Right forelimb (tissue), 1 donor: ENCODE measurements at regions not wholly inside any gene's neighbourhood (a gene's known extent, or its start where the extent isn't known, plus 50 kb on each side); places are given as distances from the start of the nearest gene placed in this dataset.

ENCODE experiments used
- DNase-seq: peaks from one replicate; pipeline ENCODE4 v3.0.0-alpha.2; 2018

DNA sequence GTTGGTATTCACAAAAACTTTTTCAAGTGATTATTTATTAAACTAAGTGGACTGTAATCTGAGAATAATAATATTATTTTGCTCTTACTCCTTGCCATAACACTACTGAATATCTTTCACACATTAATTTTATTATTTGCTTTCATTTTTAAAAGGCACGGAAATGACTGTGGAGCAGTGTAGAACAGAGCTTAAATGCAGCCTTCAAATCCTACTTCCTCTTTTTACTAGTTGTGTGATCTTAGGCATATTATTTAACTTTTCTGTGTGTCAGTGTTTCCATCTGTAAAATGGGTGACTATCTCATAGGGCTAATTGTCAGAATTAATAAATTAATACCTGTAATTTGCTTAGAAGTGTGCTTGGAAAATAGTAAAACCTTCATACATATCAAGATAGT, 55.5 kb upstream of the SLC8A1 start:
- DNase-seq, result no peak

DNA sequence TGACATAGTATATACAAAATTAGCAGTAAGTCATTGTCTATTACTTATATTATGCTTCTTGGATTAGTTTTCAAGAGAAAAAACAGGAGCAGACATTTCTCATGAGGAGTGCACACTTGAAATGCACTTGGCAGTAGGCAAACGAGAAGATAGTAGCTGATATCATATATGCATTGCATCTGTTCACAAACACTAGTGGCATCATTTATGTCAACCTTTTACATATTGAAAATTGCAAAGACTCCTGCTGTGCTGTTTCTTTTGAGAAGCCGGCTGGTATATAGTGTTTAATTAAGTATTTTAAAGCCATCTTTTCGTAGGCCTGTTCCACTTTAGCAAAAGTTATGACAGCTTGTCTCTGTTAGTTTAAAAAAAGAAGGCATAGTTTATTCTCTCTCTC, 58.4 kb upstream of the SLC8A1 start:
- no peak for DNase-seq

DNA sequence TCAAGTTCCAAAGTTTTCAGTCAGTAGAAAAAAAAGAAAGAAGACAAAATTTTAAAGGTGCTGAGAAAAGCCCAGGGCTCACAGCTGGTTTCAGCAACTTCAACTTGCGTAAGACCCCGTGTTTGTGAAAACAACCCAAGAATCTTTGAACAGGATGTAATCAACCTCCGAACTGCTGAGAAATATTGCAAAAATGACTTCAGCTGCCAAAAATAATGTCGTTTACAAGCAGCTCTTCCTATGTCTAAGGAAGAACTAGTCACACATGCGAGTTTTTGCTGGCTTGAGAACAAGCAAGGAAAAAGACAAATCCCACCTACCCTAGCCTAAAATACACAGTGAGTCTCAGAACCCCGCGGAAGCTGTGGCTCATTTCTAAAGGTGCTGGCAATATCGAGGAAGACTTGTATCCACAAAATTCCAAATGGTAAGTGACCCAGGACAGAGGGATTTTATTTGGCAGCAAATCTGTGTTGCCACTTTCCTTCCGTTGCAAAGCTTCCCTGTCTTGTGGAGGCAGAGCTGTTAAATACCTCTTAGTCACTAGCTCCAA, 59.8 kb upstream of the SLC8A1 start:
- DNase-seq, result peak; percentile 47

DNA sequence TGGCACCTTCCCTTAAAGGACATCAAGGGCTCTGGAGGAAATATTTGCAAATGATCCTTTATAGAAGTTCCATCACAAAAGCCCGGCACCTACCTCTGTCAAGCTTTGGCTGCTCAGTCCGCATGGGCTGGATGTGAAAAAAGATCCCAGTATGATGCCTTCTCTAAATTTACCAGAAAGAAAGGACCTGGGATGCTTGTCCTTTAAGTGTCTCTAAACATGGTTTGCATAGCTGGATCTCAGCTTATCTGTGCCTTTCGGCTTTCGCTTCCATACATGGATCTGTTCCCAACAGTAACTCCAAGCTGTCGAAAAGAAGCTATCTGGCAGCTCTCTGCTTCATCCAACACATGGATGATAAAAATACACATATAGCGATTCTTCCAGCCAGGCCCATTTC, 60.4 kb upstream of the SLC8A1 start:
- DNase-seq, result no peak

DNA sequence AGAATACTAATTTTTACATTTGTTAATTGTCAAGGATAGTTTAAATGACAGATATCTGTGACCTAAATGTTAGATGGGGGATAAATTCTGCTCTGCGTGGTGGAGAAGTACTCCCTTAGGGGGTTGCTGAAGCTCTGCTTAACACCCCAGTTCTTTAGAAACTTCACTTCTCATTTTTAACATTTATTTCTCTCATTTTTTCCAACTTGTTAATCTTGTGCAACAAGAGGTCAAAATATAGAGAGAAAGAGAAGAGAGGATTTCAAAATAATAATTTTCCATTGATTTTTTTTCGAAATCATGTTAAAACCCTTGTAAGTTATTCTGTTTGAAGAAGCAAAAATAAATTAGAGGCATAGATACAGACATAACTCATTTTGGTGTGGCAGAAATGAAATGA, 61.3 kb upstream of the SLC8A1 start:
- DNase-seq, result no peak

DNA sequence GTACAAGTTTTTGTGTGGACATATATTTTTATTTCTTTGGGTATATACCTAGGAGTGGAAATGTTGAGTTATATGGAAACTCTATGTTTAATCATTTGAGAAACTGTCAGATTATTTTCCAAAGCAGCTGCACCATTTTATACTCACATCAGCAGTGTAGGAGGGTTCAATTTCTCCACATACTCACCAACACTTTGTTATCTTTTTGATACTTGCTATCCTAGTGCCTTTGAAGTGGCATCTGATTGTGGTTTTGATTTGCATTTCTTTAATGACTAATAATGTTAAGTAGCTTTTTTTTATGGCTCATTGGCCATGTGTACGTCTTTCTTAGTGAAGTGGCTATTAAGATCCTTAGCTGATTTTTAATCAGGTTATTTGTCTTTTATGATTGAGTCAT, 64.7 kb upstream of the SLC8A1 start:
- no peak for DNase-seq

DNA sequence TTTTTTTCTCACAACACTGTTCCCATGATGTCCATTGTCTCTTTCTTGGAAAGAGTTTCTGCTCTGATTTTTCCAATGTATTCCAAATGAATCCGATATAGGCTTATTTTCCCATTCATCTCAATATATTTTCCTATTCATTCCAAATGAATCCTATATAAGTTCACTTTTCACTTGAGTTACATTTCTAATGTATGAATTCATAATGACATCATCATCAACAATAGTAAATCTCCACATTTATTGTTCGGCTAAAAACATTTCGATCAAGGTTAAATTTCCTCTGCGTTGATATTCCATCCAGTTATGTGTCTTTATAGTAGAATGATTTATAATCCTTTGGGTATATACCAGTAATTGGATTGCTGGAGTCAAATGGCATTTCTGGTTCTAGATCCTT, 76.7 kb upstream of the SLC8A1 start:
- DNase-seq, result no peak

DNA sequence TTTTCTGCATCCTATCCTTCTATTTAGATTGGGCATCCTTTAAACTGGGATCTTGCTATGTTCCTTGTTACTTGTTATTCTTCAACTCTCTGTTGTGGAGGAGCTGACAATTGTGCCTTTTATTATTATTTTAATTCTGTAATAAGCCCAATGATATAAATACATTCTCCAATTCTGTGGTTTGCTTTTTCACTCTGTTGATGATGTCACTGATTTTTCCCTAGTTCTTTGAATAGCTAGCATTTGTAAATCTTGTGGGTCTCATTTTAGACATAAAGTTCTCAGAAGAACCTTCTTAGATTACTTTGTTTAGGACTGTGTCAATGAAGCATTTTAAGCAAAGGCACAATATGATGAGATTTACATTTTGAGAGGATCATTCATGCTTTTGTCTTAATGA, 79.5 kb upstream of the SLC8A1 start:
- DNase-seq, result no peak

DNA sequence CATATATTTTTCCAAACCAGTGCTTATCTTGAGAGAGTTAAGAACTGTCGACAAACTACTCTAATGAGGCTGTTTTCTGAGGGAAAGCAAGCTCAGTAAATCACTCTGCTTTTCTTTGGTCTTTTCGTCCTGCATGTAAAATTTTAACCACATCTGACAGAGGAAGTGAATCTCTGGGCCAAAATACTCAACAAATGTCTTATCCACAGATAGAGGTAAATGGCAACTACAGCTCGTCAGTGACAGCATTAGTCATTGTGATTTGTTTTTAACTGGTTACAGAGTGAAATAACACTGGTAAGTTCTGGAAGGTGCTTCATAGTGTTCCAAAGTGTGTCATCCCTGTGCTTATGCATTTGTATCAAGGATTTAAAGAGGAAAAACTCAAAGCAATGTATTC, 82.6 kb upstream of the SLC8A1 start:
- no peak for DNase-seq

DNA sequence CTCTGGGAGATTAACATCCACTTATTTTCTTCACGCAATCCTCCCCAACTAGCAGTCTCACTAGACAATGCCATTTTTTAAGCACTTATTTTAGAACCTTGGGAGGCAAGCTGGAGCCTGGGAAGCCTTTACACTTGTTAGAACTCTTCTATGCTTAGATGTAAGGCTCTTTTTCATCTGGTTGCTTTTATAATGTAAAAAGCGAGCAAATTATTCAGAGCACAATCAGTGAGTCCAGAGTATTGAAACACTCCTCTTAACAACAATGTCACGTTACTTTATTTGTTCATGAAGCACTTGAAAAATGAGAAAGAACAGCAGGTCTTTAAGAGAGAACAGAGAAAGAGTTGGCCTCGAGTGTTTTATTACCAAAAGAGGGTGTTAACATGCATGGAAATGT, 84.1 kb upstream of the SLC8A1 start:
- no peak for DNase-seq

DNA sequence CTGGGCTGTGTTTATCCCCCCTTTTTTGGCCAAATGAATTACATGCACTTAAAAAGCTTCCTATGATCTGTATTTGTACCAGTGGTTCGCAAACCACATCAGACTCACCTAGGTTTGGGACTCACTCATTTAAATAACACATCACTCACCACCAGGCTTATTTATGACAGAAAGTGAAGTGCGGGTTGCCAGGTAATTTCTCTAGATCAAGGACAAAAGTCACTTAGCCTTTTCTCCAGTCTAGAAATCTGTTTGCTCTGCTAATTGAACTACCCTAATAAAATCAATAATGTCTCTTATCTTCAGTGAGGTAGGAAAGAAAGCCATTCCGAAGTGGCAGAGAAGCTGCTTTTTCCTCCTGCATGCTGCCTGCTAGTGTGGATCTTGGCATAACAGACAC, 88.1 kb upstream of the SLC8A1 start:
- DNase-seq, result no peak

DNA sequence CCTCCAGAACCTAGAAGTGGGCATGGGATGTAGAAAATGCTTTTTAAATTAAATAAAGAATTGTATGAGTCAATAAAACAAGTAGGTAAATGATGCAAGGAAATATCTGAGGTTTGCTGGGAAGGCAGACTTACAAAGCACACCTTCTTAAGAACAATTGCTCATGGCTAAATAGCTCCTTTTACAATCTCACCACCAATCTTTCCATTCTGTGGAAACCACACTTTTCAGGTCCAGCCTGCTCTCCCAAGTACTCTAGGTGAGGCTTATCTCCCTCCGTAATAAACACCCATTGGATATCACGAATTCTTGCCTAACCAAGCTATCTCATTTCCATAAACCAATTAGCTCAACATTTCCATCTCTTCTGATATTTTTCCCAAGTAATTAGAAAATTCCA, 91.5 kb upstream of the SLC8A1 start:
- no peak for DNase-seq

DNA sequence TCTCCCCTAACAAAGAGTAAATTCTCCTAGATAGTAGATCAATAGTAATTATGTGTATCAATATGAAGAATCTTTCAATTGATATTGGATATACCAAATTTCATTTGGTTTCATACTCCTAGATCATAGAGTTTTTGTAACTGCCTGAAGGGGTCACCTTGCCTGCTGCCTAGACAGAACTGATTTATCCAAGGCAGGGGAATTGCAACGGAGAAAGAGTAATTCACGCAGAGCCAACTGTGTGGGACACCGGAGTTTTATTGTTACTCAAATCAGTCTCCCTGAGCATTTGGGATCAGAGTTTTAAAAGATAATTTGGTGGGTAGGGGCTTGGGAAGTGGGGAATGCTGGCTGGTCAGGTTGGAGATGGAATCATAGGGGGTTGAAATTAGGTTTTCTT, 92.2 kb upstream of the SLC8A1 start:
- no peak for DNase-seq

DNA sequence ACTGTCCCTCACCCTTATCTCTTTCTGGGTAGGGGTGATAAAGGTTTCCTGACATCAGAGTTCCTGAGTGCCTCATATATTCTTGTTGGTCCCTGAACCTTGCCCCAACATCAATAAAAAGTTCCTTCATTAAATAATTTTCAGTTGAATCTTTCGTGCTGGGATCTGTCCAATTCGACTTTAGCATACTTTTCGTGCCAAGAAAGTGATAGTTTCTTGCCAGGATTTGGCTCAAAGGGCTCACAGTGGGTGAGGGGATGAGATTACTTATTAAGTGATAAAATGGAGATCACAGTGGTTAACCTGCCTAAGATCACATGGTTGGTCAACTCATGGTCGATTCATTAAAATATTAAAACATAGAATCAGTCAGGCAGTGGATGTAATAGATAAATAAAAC, 93.8 kb upstream of the SLC8A1 start:
- no peak for DNase-seq

DNA sequence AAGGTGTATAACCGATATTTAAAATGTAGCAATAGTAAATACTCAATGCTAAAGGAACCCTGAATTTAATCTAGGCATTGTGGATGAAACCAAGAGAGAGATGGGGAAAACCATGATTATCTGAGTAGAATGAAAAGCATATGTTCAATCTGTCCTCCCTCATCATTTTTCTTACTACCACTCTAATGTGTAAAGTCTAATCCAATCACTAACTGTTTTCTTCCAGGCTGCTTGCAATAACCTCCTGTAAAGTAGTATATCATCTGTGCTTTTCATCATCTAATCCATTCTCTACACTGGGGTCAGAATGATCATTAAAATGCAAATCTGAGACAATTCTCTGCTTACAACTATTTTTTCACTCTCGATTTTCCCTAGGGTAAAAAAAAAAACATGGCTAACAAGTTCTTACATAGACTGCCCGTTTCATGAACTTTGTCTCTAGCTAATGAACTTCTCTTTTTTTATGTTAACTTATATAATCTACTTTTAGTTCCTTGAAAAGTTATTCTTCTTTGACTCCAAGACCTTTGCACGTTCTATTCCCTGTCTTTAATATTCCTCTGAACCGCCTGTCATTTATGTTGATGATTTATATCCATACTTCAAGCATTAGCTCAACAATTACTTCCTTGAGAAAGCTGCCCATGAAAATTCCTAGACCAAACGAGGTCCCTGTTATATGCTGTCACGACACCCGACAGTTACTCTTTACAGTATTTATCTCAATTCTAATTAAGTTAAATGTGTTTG, 94.7 kb upstream of the SLC8A1 start:
- DNase-seq, result no peak

DNA sequence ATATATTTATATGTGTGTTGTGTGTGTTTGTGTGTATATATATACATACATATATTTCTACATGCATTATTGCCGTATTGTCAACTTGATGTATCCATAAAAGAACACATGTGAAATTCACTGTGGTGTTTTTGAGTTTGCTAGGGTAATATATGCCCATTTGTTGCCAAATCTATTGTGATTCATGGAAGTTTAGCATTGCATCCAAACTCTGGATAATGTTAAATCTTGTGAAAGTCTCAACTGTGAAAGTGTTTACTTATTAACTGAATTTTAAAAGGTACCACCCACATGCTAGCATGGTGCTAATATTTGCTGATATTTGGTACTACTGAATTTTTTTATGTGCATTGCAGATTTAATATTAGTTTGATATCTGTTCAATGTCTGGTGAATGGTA, 96.6 kb upstream of the SLC8A1 start:
- DNase-seq, result no peak

DNA sequence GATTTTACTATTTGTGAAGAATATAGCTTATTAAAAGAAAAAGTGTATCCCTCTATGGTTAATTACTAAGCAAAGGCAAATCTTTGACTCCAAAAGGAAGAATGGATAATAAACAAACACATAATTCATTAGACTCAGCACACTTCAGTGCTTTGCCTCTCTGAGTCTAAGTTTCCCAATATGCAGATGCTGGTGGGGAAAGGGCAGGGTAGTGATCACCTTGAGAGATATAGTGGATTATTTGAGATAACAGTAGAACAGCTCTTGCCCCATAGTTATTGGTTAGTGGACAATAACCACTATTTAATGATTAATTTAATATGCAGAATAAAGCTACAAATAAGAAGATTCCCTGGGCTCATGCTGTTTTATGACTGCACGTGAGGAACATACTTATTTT, 98.2 kb upstream of the SLC8A1 start:
- DNase-seq, result no peak

DNA sequence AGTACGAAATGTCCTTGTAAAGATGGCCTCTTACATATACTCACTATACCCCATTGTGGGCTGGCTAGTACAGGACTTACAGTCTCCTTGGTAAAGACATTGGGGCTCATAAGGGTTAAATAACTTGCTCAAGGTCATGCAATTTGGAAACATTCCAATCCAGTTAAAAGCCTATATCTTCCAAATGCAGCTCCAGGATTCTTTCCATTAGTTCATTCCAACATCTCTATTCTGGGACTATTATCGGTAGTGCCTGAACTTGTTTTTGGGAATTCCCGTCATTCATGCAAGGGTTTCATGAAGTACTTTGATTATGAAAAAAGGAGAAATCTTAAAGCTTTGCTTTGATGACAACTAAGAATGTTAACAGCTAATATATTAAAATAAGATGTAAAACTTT, 99.2 kb upstream of the SLC8A1 start:
- no peak for DNase-seq

DNA sequence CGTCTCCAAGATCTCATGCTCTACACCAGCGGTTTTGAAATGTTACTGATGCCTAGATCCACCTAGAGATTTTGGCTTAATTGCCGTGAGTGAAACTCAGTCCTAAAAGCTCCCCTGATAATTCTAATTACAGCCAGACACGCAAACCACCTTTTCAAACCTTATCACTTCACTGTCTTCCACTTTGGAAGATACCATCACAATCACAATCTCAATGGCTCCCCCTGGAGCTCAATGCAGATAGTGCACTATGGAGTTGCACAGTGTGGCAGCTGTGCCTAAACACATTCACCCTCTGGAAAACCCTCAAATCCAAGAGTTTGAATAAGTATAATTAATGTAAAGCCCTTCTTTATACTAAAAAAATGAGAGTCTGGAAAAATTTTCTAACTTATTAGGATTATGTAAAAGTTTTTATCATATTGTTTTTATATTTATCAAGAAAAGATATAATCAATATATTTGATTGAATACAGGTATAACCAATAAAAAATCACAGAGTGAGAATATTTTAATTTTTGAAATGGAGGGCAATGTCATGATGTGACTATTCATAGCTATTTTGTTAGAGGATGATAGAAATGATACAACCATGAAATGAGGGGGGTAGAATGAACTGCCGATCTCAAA, 102.9 kb upstream of the SLC8A1 start:
- peak; percentile 51 for DNase-seq

DNA sequence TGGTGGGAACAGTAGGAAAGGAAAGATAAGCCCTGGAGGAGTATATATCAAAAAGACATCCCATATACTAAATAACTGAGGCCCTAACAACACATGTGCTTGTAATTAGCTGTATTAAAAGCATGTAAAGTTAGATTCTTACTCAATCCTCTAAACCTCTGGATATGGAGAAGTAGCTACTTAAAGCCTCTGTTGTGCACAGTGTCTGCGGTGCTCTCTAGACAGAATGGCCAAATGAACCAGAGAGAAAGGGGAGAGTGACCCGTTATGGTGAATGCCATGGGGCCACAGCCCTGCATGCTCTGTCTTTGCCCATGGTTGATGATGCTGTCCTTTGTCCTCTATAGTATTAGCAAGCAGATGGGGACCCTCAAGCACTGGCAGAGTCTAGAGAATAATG, 104.4 kb upstream of the SLC8A1 start:
- no peak for DNase-seq

DNA sequence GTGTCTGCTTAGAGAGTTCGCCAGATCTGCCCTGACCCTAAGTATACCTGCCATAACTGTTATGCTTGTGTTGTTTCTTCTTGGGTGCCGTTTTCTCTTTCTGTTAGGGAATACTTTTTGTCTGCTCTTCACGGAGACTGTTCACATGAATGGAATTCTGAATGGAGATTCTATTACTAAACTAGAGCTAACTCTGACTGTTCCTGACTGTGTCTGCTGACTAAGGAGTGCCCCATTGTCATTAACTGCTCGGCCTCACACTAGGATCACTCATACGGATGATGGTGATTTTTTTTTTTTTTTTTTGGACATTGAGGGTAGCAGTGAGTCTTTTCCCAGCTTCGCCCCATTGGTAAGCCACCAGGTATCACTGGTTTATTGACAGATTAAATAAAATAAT, 104.8 kb upstream of the SLC8A1 start:
- DNase-seq, result no peak

DNA sequence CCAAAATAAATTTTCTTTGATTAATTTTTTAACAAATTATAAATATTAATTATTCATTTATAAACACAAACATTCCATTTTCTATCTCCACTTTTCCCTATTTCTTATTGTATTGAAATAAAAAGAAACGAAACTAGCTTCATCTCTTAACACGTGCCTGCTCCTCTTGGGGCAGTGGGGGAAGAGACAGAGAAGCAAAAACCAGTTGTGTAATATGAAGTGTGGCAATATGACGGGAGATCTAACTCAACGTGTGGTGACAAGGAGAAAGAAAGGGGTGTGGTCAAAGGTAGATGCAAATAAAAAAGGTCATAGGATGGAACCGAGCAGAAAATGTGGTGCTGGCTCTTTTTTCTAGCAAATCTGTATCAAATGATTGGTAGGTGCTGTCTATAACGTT, 106.9 kb upstream of the SLC8A1 start:
- no peak for DNase-seq

DNA sequence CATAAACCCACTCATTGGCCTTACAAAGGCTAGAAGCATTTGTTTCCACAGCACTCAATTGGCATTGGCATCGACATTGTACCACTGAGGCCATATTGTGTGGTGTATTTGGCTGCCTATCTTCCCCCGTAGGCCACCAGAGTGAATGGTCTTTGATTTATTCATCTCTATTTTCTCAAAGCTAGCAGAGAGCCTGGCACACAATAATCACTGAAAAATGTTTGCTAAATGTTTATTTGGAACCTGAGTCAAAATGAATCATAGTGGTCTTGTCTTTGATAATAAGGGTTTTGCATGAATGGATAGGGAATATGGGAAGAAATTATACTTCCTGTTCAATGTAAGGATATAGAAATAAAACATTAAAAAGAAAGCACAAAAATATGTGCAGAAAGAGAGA, 107.3 kb upstream of the SLC8A1 start:
- DNase-seq, result no peak

DNA sequence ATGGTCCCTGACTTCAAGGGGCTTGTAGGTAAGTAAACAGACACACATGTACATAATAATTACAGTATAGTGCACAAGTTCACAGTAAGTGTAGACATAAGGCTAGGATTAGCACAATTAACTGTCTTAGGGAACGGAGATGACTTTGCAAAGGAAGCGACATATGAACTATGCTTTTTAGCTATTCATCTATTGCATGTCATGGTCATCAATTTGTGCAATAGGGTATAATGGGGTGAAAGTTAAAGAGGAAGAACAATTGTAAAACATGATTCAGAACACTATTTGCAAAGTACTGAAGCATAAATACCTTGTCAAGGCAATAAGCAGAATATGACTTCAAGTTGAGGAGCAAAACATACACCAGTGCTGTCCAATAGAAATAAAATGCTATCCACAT, 112.3 kb upstream of the SLC8A1 start:
- no peak for DNase-seq

DNA sequence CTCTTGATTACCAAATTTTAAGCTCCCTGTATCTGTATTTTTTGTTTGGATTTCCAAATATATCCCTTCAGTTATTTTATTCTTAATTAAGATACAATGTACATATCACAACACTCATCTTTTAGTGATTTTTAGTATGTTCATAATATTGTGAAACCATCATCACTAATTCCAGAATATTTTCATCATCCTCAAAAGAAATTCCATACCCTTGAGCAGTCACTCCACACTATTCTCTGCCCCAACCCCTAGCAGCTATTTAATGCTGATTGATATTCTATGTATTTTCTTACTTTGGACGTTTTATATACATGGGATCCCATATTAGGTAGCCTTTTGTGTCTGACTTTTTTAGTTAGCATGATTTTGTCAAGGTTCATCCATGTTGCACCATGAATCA, 127.4 kb upstream of the SLC8A1 start:
- no peak for DNase-seq
